ENCODE measurements at regions not wholly inside any gene's neighbourhood (a gene's known extent, or its start where the extent isn't known, plus 50 kb on each side); places are given as distances from the start of the nearest gene placed in this dataset.
A peak's percentile ranks its signal among the peaks of the same experiment; 100 is the strongest.
"Not testable (repeated sequence)": the region's sequence is repeated elsewhere in the genome, so short reads cannot be mapped to it uniquely, and the experiment has no call there.

- DNase-seq = not testable (repeated sequence)
Observed at GRCh38 chr19:23984911-23985310, 70.2 kb downstream of the ZNF726 start.

GRCh38 chr19:23986623-23987022 lies 71.9 kb downstream of the ZNF726 start:
- no peak for DNase-seq

GRCh38 chr19:23991170-23991569 lies 76.5 kb downstream of the ZNF726 start:
- no peak for DNase-seq

- DNase-seq = no peak
Observed at GRCh38 chr19:23992348-23992747, 77.7 kb downstream of the ZNF726 start.

GRCh38 chr19:23993440-23993839 lies 78.8 kb downstream of the ZNF726 start:
- no peak for DNase-seq

GRCh38 chr19:23996549-23996948 lies 81.9 kb downstream of the ZNF726 start:
- no peak for DNase-seq

- no peak for DNase-seq
Observed at GRCh38 chr19:23998568-23998967, 83.9 kb downstream of the ZNF726 start.

- DNase-seq = no peak
Observed at GRCh38 chr19:23999821-24000610, 85.3 kb downstream of the ZNF726 start.

- no peak for DNase-seq
Observed at GRCh38 chr19:24000656-24001055, 86.0 kb downstream of the ZNF726 start.

- no peak for DNase-seq
Observed at GRCh38 chr19:24002256-24002945, 84.6 kb upstream of the ZNF254 start.

GRCh38 chr19:24003537-24003936 lies 83.5 kb upstream of the ZNF254 start:
- no peak for DNase-seq

GRCh38 chr19:24004166-24004565 lies 82.8 kb upstream of the ZNF254 start:
- DNase-seq = no peak

- DNase-seq = no peak
Observed at GRCh38 chr19:24029941-24030636, 56.9 kb upstream of the ZNF254 start.

GRCh38 chr19:24032651-24033050 lies 54.3 kb upstream of the ZNF254 start:
- DNase-seq = no peak

GRCh38 chr19:24033301-24033962 lies 53.6 kb upstream of the ZNF254 start:
- DNase-seq = peak; percentile 92

- no peak for DNase-seq
Observed at GRCh38 chr19:24033963-24034342, 53.0 kb upstream of the ZNF254 start.

GRCh38 chr19:24035261-24035880 lies 51.6 kb upstream of the ZNF254 start:
- not testable (repeated sequence) for DNase-seq

Measured in NCI-H446 treated with DMSO at 0.1 percent for 48 hours (cell line).